GM18505 (cell line): ENCODE measurements at regions not wholly inside any gene's neighbourhood (a gene's known extent, or its start where the extent isn't known, plus 50 kb on each side); places are given as distances from the start of the nearest gene placed in this dataset.

Experiments used
- ATAC-seq: cut with Tn5 transposase; IDR thresholded peaks from one replicate; pipeline ENCODE4 v1.9.1; 2021; ENCODE audit not compliant: unreplicated experiment
- POLR2A ChIP-seq: IDR thresholded peaks from 4 replicates; pipeline ENCODE4 v1.6.1; 2011; ENCODE audit warnings: borderline replicate concordance; ENCODE audit not compliant: insufficient read depth, insufficient read length; ENCODE audit errors: extremely low read depth

GRCh38 chr20:52763321-52763853 is 208.8 kb upstream of the TSHZ2 start:
- ATAC-seq, result no peak
- no peak for TF ChIP-seq POLR2A

- TF ChIP-seq POLR2A, result no peak
- ATAC-seq, result no peak
These were observed 210.3 kb upstream of the TSHZ2 start for GRCh38 chr20:52761867-52762266.

GRCh38 chr20:52760791-52761190 is 211.4 kb upstream of the TSHZ2 start:
- no peak for TF ChIP-seq POLR2A

GRCh38 chr20:52757411-52757810 is 214.7 kb upstream of the TSHZ2 start:
- no peak for TF ChIP-seq POLR2A
- no peak for ATAC-seq

More at GRCh38 chr20:52760791-52761190, 211.4 kb upstream of the TSHZ2 start:
- ATAC-seq, result no peak

- ATAC-seq, result no peak
- TF ChIP-seq POLR2A, result no peak
These were observed 216.4 kb upstream of the TSHZ2 start for GRCh38 chr20:52755744-52756143.

GRCh38 chr20:52754366-52754765 is 217.8 kb upstream of the TSHZ2 start:
- ATAC-seq, result no peak
- TF ChIP-seq POLR2A, result no peak

- ATAC-seq, result no peak
- no peak for TF ChIP-seq POLR2A
These were observed 220.1 kb upstream of the TSHZ2 start for GRCh38 chr20:52752023-52752422.

- ATAC-seq, result no peak
- TF ChIP-seq POLR2A, result no peak
These were observed 220.6 kb upstream of the TSHZ2 start for GRCh38 chr20:52751571-52751970.

GRCh38 chr20:52749938-52750337 is 222.2 kb upstream of the TSHZ2 start:
- ATAC-seq, result no peak
- TF ChIP-seq POLR2A, result no peak

GRCh38 chr20:52748990-52749389 is 223.2 kb upstream of the TSHZ2 start:
- ATAC-seq, result no peak
- TF ChIP-seq POLR2A, result no peak

- ATAC-seq, result no peak
- no peak for TF ChIP-seq POLR2A
These were observed 223.7 kb upstream of the TSHZ2 start for GRCh38 chr20:52748285-52748932.

- no peak for TF ChIP-seq POLR2A
- no peak for ATAC-seq
These were observed 224.3 kb upstream of the TSHZ2 start for GRCh38 chr20:52747845-52748284.

GRCh38 chr20:52746770-52747169 is 225.4 kb upstream of the TSHZ2 start:
- no peak for ATAC-seq
- no peak for TF ChIP-seq POLR2A

GRCh38 chr20:52746190-52746589 is 226.0 kb upstream of the TSHZ2 start:
- no peak for ATAC-seq
- no peak for TF ChIP-seq POLR2A

- no peak for ATAC-seq
- TF ChIP-seq POLR2A, result no peak
These were observed 227.7 kb upstream of the TSHZ2 start for GRCh38 chr20:52744441-52744840.

- no peak for TF ChIP-seq POLR2A
- ATAC-seq, result no peak
These were observed 234.1 kb upstream of the TSHZ2 start for GRCh38 chr20:52738081-52738480.

GRCh38 chr20:52736507-52736906 is 235.7 kb upstream of the TSHZ2 start:
- ATAC-seq, result no peak
- no peak for TF ChIP-seq POLR2A
